Neural progenitor cell (in vitro differentiated cells): ENCODE measurements at regions not wholly inside any gene's neighbourhood (a gene's known extent, or its start where the extent isn't known, plus 50 kb on each side); places are given as distances from the start of the nearest gene placed in this dataset.

ENCODE experiments used
- EZH2 ChIP-seq: fragments of 200-600 bp; sonication (generic); IDR thresholded peaks from 2 replicates; pipeline ENCODE4 v1.6.1; 2017; ENCODE audit warnings: antibody characterized with exemption, mild to moderate bottlenecking, moderate library complexity
- EZH2phosphoT487 ChIP-seq: fragments of 200-600 bp; sonication (generic); IDR thresholded peaks from 2 replicates; pipeline ENCODE4 v1.6.1; 2017; ENCODE audit warnings: antibody characterized with exemption
- TF ChIP-seq, protein P1 (sequence below): fragments of 200-600 bp; sonication (generic); IDR thresholded peaks from 2 replicates; pipeline ENCODE4 v1.5.1; 2017; ENCODE audit warnings: antibody characterized with exemption, mild to moderate bottlenecking

DNA sequence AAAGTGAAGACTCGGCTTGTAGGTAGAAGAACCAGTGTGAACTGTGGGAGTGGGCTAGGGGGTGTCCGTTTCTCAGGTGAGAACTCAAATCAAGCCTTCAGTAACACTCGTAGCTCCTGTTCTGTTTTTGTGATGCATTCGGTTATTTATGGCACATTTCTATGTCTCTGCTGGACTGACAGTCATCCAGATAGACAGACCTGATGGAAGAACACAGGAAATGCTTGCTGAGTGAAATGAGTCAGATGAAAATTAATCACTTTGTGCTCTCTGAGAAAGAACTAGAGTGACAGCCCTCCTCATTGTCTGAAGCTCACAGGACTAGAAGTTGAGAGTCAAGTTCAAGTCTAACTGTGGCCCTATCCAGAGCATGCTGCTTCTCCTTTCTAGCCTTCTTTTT lies 360.1 kb upstream of the PLXNA2 start:
- TF ChIP-seq, protein P1, sequence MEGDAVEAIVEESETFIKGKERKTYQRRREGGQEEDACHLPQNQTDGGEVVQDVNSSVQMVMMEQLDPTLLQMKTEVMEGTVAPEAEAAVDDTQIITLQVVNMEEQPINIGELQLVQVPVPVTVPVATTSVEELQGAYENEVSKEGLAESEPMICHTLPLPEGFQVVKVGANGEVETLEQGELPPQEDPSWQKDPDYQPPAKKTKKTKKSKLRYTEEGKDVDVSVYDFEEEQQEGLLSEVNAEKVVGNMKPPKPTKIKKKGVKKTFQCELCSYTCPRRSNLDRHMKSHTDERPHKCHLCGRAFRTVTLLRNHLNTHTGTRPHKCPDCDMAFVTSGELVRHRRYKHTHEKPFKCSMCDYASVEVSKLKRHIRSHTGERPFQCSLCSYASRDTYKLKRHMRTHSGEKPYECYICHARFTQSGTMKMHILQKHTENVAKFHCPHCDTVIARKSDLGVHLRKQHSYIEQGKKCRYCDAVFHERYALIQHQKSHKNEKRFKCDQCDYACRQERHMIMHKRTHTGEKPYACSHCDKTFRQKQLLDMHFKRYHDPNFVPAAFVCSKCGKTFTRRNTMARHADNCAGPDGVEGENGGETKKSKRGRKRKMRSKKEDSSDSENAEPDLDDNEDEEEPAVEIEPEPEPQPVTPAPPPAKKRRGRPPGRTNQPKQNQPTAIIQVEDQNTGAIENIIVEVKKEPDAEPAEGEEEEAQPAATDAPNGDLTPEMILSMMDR, result no peak
- TF ChIP-seq EZH2 (no peak), EZH2phosphoT487 (no peak)
